ENCODE measurements at regions not wholly inside any gene's neighbourhood (a gene's known extent, or its start where the extent isn't known, plus 50 kb on each side); places are given as distances from the start of the nearest gene placed in this dataset.

- no peak for TF ChIP-seq TSHZ2 (CRISPR knock-in tag; IDR thresholded peaks at IDR 0.05)
- TF ChIP-seq GLIS3 (CRISPR knock-in tag; IDR thresholded peaks at IDR 0.05), result no peak
- no peak for TF ChIP-seq RARB (CRISPR knock-in tag; IDR thresholded peaks at IDR 0.05)
- TF ChIP-seq ZFP3 (CRISPR knock-in tag; IDR thresholded peaks at IDR 0.05), result no peak
These were observed 475.7 kb upstream of the PKN2 start for GRCh38 chr1:88208389-88208788.
